C4-2B (cell line): ENCODE measurements at regions not wholly inside any gene's neighbourhood (a gene's known extent, or its start where the extent isn't known, plus 50 kb on each side); places are given as distances from the start of the nearest gene placed in this dataset.

Experiments
- ZFX ChIP-seq: fragments of 450-650 bp; IDR thresholded peaks from 2 replicates; pipeline ENCODE4 v1.6.1; 2017
- TF ChIP-seq, protein P1 (sequence below): fragments of 450-650 bp; conservative IDR thresholded peaks from 2 replicates; pipeline ENCODE4 v1.5.1; 2017; ENCODE audit warnings: mild to moderate bottlenecking

GRCh38 chr2:157996799-157997198, 104.9 kb upstream of the UPP2 start:
- TF ChIP-seq, protein P1, sequence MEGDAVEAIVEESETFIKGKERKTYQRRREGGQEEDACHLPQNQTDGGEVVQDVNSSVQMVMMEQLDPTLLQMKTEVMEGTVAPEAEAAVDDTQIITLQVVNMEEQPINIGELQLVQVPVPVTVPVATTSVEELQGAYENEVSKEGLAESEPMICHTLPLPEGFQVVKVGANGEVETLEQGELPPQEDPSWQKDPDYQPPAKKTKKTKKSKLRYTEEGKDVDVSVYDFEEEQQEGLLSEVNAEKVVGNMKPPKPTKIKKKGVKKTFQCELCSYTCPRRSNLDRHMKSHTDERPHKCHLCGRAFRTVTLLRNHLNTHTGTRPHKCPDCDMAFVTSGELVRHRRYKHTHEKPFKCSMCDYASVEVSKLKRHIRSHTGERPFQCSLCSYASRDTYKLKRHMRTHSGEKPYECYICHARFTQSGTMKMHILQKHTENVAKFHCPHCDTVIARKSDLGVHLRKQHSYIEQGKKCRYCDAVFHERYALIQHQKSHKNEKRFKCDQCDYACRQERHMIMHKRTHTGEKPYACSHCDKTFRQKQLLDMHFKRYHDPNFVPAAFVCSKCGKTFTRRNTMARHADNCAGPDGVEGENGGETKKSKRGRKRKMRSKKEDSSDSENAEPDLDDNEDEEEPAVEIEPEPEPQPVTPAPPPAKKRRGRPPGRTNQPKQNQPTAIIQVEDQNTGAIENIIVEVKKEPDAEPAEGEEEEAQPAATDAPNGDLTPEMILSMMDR, result no peak
- TF ChIP-seq ZFX, result no peak
